HG02981 (cell line): ENCODE measurements at regions not wholly inside any gene's neighbourhood (a gene's known extent, or its start where the extent isn't known, plus 50 kb on each side); places are given as distances from the start of the nearest gene placed in this dataset.
A peak's percentile ranks its signal among the peaks of the same experiment; 100 is the strongest.

ENCODE experiments used
- ATAC-seq: cut with Tn5 transposase; IDR thresholded peaks from one replicate; pipeline ENCODE4 v1.9.1; 2021; ENCODE audit warnings: mild to moderate bottlenecking, moderate library complexity; ENCODE audit not compliant: unreplicated experiment

- no peak for ATAC-seq
These were observed 72.9 kb downstream of the SLC10A2 start for GRCh38 chr13:102993348-102993747.

- no peak for ATAC-seq
These were observed 82.0 kb downstream of the SLC10A2 start for GRCh38 chr13:102984210-102984609.

DNA sequence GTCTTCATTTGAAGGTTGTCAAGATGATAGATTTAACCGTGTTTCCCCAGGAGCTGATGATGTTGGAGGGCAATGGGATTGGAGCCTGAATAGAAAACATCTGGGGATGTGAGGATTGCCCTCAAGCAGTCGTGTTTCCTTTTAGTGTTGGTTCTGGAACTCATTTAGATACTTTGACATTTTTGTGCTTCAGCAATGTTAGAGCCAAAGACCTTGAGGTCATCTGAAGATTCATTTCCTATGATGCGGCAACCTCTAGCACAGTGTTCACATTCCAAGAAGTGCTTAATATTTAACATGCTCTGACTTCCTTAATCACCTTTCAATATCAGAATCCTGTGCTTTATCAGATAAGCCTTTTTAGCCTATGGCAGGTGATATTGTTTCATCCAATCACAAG is 82.7 kb downstream of the SLC10A2 start:
- ATAC-seq = no peak

DNA sequence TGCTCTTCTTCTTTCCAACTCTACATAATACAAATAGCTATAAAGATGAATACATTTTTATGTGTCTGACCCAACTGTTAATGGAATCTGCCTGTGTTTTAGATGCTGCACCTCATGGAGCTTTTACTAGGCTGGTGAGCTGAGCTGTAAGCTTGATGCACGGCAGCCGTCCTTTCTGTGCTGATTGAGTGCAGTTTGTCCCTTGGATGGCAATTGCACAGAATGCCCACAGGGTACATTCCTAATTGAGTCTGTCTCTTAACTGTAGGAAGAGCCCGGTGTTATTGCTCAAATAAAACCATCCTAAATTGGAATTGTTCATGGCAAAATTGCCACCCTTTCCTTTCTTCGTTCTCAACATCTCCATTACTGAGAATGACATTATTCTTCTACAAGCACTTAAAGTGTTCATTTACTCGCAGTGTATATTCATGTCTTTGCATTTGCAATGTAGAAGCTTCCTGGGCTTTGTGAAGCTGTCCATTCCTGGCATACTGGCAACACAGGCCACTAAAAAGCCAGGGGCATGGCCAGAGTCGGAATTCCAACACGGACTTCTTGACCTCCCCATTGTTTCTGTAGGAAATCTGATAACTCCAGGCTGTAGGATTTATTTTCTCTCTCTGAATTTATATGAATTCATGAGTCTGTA is 85.8 kb downstream of the SLC10A2 start:
- ATAC-seq = no peak

- ATAC-seq = no peak
These were observed 88.0 kb downstream of the SLC10A2 start for GRCh38 chr13:102978168-102978567.

GRCh38 chr13:102977471-102977870 is 88.7 kb downstream of the SLC10A2 start:
- ATAC-seq = no peak

DNA sequence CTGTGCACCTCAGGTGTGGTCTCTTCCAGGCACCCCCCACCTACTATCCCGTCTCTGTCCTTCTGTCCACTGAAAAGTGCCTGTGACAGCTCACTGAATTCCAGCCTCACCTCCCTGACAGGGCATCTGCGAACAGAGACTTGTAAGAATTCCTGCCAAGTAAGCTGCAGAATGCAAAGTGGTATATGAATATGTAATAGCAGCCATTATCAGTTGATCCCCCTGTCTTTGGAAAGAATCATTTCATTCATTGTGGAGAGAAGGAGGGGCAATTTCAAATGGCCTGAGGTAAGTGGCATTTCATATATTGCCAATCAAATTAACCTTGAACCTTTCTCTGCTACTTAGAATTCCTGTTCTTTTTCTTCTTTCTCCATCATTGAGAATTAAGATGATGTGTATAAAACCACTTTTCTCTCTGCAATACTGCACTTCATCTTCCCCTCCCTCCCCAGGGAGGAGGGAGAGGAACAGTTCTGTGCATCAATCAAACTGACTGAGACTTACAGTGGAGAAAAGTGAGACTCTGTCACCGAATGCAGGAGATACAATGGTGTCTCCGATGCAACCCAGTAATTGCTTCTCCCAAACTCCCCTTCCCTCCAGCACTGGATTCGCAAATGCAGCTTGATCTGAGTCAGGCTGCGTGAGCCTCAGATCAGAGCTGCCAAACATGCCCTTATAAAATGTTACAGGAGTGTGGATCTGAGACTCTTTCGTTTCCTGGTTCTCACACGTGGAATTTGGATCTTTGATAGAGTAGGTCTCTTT is 91.7 kb downstream of the SLC10A2 start:
- no peak for ATAC-seq

GRCh38 chr13:102972191-102972590 is 94.0 kb downstream of the SLC10A2 start:
- no peak for ATAC-seq

DNA sequence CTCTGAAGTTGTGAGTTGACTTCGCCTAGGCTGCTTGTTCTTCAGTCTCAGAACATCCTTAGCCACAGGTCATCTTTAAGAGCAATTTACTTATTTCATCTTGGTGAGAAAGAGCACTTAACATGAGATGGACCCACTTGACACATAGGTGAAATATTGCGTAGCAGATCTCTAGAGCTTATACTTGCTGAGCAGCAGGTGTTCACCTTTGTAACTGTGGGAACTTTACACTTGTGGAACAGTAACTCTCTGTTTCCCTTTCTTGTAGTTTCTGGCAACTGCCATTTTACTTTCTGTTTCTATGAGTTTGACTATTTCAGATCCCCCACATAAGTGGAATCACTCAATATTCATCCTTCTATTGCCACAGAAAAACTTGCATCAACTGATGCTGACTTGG is 95.7 kb downstream of the SLC10A2 start:
- ATAC-seq = peak; percentile 95

- no peak for ATAC-seq
These were observed 97.5 kb downstream of the SLC10A2 start for GRCh38 chr13:102968572-102969228.

GRCh38 chr13:102965802-102966201 is 100.4 kb downstream of the SLC10A2 start:
- ATAC-seq = no peak

- ATAC-seq = no peak
These were observed 103.8 kb downstream of the SLC10A2 start for GRCh38 chr13:102962430-102962829.

DNA sequence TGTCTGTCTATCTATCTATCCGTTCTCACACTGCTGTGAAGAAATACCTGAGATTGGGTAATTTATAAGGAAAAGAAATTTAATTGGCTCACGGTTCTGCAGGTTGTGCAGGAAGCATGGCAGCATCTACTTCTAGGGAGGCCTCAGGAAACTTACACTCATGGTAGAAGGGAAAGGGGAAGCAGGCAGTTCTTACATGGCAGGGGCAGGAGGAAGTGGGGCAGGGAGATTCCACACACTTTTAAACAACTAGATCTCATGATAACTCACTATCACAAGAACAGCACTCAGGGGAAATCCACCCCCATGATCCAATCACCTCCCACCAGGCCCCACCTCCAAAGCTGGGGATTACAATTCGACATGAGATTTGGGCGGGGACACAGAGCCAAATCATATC is 105.3 kb downstream of the SLC10A2 start:
- ATAC-seq = no peak

DNA sequence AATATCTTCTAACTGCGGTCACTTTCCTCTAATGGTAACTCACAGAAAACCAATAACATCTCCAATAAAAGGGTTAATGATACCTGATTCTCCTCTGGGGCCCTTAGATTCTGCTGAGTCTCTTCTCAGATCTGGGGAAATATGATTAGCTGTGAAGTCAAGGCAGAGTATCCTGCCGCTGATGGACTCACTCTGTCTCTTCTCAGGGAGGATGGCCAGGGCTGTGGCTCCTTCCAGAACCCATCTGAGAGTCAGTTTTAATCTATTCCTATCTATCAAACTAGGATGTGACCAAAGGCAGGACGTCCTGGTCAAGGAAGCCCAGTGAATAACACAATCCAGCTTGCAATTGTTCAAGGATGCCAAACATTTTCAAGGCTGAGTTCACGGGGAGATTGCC is 109.8 kb downstream of the SLC10A2 start:
- no peak for ATAC-seq

GRCh38 chr13:102954350-102954749 is 108.5 kb downstream of the ERCC5 start:
- ATAC-seq = no peak

DNA sequence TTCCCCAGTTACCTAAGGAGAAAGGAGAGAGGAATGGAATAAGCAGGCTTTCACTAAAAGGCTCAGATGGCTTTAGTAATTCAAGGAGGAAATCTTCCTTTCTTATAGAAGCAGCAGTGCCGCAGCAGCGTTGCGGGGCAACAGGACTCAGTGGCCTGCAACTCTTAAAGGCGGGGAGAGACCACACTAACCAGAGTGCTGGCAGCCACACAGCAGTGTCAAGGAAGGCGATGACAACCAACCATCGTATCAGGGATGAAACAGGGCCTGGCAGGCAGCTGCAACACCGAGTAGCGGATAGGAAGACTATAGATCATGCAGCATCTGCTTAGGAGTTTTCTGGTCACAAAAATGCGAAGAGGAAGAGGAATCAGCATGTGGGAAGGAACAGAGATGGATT is 106.0 kb downstream of the ERCC5 start:
- no peak for ATAC-seq

- no peak for ATAC-seq
These were observed 102.0 kb downstream of the ERCC5 start for GRCh38 chr13:102947745-102948405.

DNA sequence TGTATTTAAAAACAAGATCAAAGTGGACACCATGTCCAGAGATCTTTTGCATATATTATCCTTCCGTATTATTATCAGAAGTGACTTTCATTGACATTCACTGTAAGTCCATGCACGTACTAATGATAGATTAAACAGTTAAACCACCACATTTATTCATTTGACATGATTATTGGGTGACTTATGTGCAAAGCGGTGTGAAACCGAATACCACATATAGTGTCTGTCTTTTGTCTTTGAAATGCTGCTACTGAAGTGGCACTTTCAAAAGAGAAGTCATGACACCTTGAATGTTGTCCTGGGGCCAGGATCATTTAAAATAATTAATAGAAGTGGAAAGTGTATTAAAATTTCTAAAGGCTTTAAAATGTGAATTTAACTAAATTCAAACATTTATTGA is 100.1 kb downstream of the ERCC5 start:
- no peak for ATAC-seq

GRCh38 chr13:102945324-102945815 is 99.5 kb downstream of the ERCC5 start:
- no peak for ATAC-seq

GRCh38 chr13:102944821-102945220 is 99.0 kb downstream of the ERCC5 start:
- ATAC-seq = no peak

GRCh38 chr13:102940770-102941169 is 94.9 kb downstream of the ERCC5 start:
- no peak for ATAC-seq
